ENCODE measurements at regions not wholly inside any gene's neighbourhood (a gene's known extent, or its start where the extent isn't known, plus 50 kb on each side); places are given as distances from the start of the nearest gene placed in this dataset.
A peak's percentile ranks its signal among the peaks of the same experiment; 100 is the strongest.

GRCh38 chr21:26412885-26413284 is 160.2 kb downstream of the CYYR1 start:
- no peak for DNase-seq

DNA sequence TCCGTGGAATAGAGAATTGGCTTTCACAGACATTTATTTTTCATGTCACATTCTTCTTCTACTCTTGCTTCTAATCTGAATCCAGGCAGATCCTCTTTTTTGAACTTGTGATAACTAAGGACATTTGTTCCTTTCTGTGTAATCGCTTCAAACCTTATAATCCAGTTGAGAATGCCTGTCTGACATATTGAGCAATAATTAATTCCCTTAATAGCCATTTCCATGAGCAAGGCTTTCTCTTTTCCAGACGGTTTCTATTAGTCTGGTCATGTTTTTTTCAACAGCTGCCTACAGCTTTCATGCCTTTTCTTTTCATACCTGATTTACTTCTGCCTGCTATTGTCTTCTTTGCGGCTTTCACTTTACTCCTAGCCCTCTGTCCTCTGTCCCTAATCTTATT is 163.4 kb downstream of the CYYR1 start:
- no peak for DNase-seq

GRCh38 chr21:26408511-26408910 is 164.6 kb downstream of the CYYR1 start:
- DNase-seq = no peak

DNA sequence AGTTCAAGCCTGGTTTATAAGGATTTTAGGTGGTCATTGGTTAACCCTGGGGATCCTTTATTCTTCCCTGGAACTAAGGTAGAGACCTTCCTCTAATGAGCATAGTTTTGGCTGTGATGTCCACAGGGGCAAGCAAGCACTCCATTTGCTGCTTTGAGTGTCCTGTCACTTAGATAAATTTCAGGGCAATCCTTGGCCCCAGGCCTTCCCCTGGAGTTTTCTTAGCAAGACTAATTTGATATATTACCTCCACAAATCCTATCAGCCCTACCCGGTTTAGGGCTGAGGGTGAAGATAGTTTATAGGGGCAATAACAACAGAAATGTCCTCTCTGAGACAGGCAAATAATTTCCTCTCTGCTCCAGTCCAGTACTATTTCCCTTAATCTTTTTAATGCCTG is 166.6 kb downstream of the CYYR1 start:
- no peak for DNase-seq

DNA sequence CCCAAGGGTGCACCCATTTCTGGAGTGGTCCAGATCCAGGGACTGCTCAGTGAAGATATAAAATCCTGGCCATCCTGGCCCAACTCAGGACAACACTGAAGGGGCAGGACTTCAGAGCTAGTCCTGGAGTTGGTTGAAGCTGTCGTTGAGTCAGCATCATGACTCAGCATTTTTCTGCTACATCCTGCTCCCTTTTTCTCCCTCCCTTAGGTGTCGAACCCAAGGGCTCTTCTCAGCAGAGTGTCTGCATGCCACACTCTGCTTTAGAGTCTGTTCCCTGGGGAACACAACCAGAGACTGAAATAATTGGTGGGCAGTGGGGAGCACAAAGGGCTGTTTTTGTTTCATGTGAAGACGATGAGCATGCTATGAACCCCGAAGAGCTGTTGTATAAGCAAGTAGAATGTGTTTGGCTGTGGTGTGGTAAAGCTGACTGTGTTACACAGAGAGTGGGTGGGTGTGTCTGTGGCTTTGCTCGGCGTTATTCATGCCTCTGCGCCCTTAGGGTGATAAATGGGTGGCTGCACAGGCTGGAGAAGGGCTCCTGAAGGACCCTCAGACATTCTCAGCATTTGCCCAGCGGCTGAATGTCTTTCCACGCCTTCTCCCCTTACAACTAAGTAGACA is 167.2 kb downstream of the CYYR1 start:
- peak; percentile 66 for DNase-seq

DNA sequence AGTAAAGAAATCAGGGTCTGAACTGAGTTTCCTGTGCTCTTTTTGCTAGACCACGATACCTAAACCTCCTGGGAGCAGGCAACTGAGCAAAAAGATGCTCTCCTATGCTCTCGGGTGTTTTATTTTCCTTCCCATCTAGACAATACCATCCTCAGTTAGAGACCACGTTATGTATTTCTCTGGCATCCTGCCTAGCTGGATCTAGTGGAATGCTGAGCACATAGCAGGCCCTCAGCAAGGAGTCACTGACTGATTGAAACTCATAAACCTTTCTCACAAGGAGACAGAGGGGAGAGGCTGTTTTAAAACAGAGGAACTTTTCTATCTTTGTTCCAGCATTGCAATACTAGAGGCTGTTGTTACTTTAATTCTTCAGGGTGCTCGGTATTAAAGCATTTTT is 168.0 kb downstream of the CYYR1 start:
- DNase-seq = no peak

GRCh38 chr21:26404288-26404687 is 168.8 kb downstream of the CYYR1 start:
- DNase-seq = no peak

GRCh38 chr21:26403321-26403720 is 169.8 kb downstream of the CYYR1 start:
- DNase-seq = no peak

DNA sequence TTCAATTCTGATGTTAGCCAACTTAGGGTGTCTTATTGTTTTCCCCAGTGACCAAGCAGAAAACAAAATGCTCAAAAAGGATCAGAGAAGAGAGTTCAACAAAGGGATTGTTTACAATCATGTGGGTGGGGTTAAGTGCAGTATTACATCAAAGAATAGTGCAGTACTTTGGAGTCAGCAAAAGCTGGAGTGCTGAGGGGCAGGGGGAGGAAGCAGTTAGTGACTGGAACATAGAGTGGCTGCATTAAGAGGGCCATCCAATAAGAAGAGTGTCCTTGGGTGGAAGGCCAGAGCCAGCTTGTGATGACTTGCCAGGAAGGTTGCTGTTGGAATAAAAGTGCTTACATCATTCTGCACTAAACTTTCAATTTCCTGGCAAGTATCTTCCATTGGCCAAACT is 175.5 kb downstream of the CYYR1 start:
- DNase-seq = no peak

DNA sequence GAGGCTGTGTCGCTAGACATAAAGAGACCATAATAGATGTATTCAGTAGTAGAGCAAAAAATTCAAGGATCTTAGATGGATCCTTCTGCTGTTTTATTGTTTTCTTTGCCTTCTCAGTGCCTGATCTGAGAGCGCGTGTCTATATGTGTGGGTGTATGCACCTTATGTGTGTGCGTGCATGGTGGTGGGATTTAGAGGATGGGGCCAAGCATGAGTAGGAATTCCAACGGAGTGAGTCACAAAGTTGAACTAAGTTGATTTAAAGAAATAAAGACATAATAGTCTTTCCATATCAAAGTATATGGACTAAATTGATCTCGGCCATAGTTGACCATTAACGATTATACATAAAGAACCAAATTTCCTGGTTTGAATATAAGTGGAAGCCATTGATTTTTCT is 178.7 kb downstream of the CYYR1 start:
- no peak for DNase-seq

GRCh38 chr21:26391166-26391565 is 181.9 kb downstream of the CYYR1 start:
- no peak for DNase-seq

- peak; percentile 75 for DNase-seq
Observed at GRCh38 chr21:26389971-26390641, 183.0 kb downstream of the CYYR1 start.

GRCh38 chr21:26388731-26389231 is 184.3 kb downstream of the CYYR1 start:
- DNase-seq = no peak

- DNase-seq = peak; percentile 42
Observed at GRCh38 chr21:26385721-26386120, 187.4 kb downstream of the CYYR1 start.

DNA sequence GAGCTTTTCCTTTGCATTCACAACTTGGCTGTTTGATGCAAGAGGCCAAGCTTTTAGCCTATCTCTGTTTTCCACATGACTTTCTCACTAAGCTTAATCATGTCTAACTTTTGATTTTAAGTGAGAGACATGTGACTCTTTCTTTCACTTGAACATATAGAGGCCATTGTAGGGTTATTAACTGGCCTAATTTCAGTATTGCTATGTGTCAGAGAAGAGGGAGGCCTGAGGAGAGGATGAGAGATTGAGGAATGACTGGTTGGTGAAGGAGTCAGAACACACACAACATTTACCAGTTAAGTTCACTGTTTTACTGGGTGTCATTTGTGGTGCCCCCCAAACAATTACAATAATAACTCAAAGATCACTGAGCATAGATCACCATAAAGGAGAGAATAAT is 193.5 kb downstream of the CYYR1 start:
- no peak for DNase-seq

DNA sequence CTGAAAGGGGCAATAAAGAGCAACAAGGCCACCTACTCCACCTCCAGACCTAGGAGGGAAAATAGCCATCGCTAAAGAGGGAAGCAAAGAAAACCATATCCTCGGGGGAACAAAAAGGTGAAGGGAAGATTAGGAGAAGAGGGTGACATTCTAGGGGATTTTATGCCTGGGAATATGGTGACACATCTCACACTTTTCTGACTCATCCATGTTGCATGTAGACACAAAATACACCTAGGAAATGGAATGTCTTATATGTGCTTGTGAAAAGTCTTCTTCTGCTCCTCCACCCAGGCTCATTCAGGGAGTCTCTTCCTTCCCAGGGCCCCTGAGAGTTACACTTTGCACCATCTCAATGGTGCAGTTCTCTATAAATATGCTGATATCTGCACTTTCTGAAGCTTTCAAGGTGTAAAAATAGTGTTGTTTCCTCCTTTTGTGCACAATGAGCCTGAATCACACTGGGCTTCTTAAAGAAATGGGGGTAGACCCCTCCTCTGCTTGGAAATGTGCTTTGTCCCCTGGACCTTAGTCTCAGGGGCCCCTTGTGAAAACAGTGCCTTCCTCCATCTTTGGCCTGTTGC is 195.9 kb downstream of the CYYR1 start:
- no peak for DNase-seq

- DNase-seq = no peak
Observed at GRCh38 chr21:26374817-26375216, 198.3 kb downstream of the CYYR1 start.

- no peak for DNase-seq
Observed at GRCh38 chr21:26368591-26369320, 198.2 kb upstream of the APP start.

DNA sequence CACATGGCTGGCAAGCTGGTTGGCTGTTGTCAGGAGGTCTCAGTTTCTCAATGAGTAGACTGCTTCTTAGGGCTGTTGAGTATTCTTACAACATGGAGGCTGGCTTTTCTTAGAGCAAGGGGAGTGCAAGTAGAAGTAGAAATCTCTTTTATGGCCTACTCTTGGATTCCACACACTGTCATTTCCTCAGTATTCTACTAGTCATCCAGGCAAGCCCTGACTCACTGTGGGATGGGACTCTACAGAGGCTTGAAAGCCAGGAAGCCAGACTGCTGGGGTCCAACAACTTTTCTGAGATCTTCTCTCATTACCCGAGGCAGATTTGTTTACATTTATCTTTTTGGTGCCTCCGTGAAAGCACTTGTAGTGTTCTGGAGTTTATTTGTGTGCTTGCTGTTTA is 196.2 kb upstream of the APP start:
- no peak for DNase-seq

DNA sequence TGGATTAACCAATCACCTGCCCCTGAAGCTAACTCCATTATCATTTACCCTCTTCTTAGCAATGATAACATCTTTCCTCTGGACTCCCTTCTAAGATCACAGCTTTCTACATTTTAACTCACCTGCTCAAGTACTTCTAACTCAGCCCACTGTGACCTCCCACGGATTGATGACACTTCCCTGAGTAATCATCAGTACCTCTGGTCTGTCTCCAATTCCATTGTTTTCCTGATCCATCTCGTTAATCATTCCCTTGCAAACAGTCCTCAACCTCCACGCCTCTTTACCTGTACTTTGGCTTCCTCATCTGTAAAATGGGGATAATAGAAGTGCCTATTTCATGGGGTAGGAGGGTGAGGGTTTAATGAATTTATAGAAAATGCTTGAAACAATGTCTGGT is 195.3 kb upstream of the APP start:
- no peak for DNase-seq

- DNase-seq = no peak
Observed at GRCh38 chr21:26351661-26352060, 181.1 kb upstream of the APP start.

GRCh38 chr21:26332867-26333266 is 162.3 kb upstream of the APP start:
- no peak for DNase-seq

DNA sequence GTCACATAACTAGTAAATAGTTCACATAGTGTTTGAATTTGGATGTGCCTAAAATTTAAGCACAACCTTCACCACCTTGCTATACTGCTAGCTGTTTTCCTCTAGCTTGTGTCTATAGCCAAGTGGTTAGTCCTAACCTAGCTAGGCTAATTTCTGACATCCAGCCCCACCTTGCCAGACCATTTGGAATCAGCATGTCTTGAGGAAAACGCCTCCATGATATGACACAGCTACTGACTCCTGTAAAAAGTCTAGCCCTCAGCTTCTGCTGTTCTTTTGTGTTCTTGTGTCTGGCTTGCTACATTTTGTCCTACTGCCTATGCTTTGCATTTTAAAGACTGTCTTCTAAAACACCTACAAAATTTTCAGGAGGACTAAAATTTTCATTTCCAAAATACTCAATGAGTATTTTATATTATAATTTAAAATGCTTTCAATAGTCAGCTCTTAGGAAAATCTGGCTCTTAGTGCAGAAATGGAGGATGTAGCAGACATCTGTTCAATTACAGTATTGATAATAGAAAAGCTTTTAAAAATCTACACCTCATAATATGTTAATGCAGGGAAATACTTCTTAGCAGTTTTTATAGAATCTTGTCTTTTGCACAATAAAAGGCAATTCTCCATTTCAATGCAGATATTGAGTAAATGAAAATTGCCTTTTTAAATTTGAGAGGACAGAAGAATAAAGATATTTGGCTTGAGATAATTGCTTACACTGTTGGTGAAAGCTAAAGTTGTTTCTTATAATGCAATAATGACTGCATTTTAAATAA is 160.8 kb upstream of the APP start:
- DNase-seq = no peak
